ENCODE measurements at regions not wholly inside any gene's neighbourhood (a gene's known extent, or its start where the extent isn't known, plus 50 kb on each side); places are given as distances from the start of the nearest gene placed in this dataset.

- H3K9me3 ChIP-seq (ENCODE audit: control insufficient read depth, insufficient read depth, low read depth, low read length), result no peaks in the 10 kb centered on the region
Measured at GRCh38 chr11:70574725-70575347, 176.5 kb downstream of the CTTN start.

GRCh38 chr11:70575396-70576060, 177.2 kb downstream of the CTTN start:
- H4K20me1 ChIP-seq (ENCODE audit: control insufficient read depth, extremely low read depth, insufficient read depth, low read length), result no peaks in the 10 kb centered on the region
- TF ChIP-seq EZH2 (IDR thresholded peaks at IDR 0.05; ENCODE audit: low read length, missing control alignments) (no peak), CTCF (conservative IDR thresholded peaks at IDR 0.05 in 1 of 2, IDR thresholded peaks at IDR 0.05 in 1 of 2; ENCODE audit: low read depth in 1 of 2, low read length in 2 of 2) (no peak)
- H3K36me3 ChIP-seq (ENCODE audit: control insufficient read depth, insufficient read depth, low read length), result no peaks in the 10 kb centered on the region
- H3K9ac ChIP-seq (ENCODE audit: insufficient read depth, low read length), result no peak overlapping the region
- H3K27me3 ChIP-seq (ENCODE audit: control insufficient read depth, insufficient read depth, low read length), result no peaks in the 10 kb centered on the region
- no peaks in the 10 kb centered on the region for H3K79me2 ChIP-seq (ENCODE audit: control insufficient read depth, insufficient read depth, low read length)
- H3K4me1 ChIP-seq (ENCODE audit: control insufficient read depth, extremely low read depth, insufficient read depth, low read length), result no peaks in the 10 kb centered on the region
- H3K4me2 ChIP-seq (ENCODE audit: extremely low read depth, insufficient read depth, low read length), result no peak overlapping the region
- H3K9me3 ChIP-seq (ENCODE audit: control insufficient read depth, insufficient read depth, low read depth, low read length), result no peaks in the 10 kb centered on the region
- H3K27ac ChIP-seq (ENCODE audit: insufficient read depth, low read length), result no peak overlapping the region
- no peak overlapping the region for H3K4me3 ChIP-seq (replicated peaks in 1 of 4; ENCODE audit: control extremely low read depth in 1 of 4, insufficient read depth in 1 of 4, low read depth in 3 of 4, low read length in 4 of 4)
- no peak overlapping the region for H2AFZ ChIP-seq (ENCODE audit: low read length)
- DNase-seq (ENCODE audit: low read depth in 2 of 2), result no peak

More at GRCh38 chr11:70574725-70575347, 176.5 kb downstream of the CTTN start:
- H3K27me3 ChIP-seq (ENCODE audit: control insufficient read depth, insufficient read depth, low read length), result no peaks in the 10 kb centered on the region
- H3K36me3 ChIP-seq (ENCODE audit: control insufficient read depth, insufficient read depth, low read length), result no peaks in the 10 kb centered on the region
- H3K4me1 ChIP-seq (ENCODE audit: control insufficient read depth, extremely low read depth, insufficient read depth, low read length), result no peaks in the 10 kb centered on the region
- no peak overlapping the region for H3K27ac ChIP-seq (ENCODE audit: insufficient read depth, low read length)
- H2AFZ ChIP-seq (ENCODE audit: low read length), result no peak overlapping the region
- TF ChIP-seq EZH2 (IDR thresholded peaks at IDR 0.05; ENCODE audit: low read length, missing control alignments), result no peak
- no peak overlapping the region for H3K4me3 ChIP-seq (replicated peaks in 1 of 4; ENCODE audit: control extremely low read depth in 1 of 4, insufficient read depth in 1 of 4, low read depth in 3 of 4, low read length in 4 of 4)
- H3K9ac ChIP-seq (ENCODE audit: insufficient read depth, low read length), result no peak overlapping the region
- DNase-seq (ENCODE audit: low read depth in 2 of 2), result no peak
- H4K20me1 ChIP-seq (ENCODE audit: control insufficient read depth, extremely low read depth, insufficient read depth, low read length), result no peaks in the 10 kb centered on the region
- no peak overlapping the region for H3K4me2 ChIP-seq (ENCODE audit: extremely low read depth, insufficient read depth, low read length)
- H3K79me2 ChIP-seq (ENCODE audit: control insufficient read depth, insufficient read depth, low read length), result no peaks in the 10 kb centered on the region

- DNase-seq (ENCODE audit: low read depth in 2 of 2), result no peak
- Histone ChIP-seq H3K36me3 (ENCODE audit: control insufficient read depth, insufficient read depth, low read length) (no peaks in the 10 kb centered on the region), H3K27ac (ENCODE audit: insufficient read depth, low read length) (no peak overlapping the region), H3K4me3 (replicated peaks in 1 of 4; ENCODE audit: control extremely low read depth in 1 of 4, insufficient read depth in 1 of 4, low read depth in 3 of 4, low read length in 4 of 4) (no peak overlapping the region), H3K4me2 (ENCODE audit: extremely low read depth, insufficient read depth, low read length) (no peak overlapping the region), H3K9ac (ENCODE audit: insufficient read depth, low read length) (no peak overlapping the region), H2AFZ (ENCODE audit: low read length) (no peak overlapping the region), H4K20me1 (ENCODE audit: control insufficient read depth, extremely low read depth, insufficient read depth, low read length) (no peaks in the 10 kb centered on the region), H3K27me3 (ENCODE audit: control insufficient read depth, insufficient read depth, low read length) (no peaks in the 10 kb centered on the region), H3K9me3 (ENCODE audit: control insufficient read depth, insufficient read depth, low read depth, low read length) (no peaks in the 10 kb centered on the region), H3K4me1 (ENCODE audit: control insufficient read depth, extremely low read depth, insufficient read depth, low read length) (no peaks in the 10 kb centered on the region), H3K79me2 (ENCODE audit: control insufficient read depth, insufficient read depth, low read length) (no peaks in the 10 kb centered on the region)
- TF ChIP-seq CTCF (conservative IDR thresholded peaks at IDR 0.05 in 1 of 2, IDR thresholded peaks at IDR 0.05 in 1 of 2; ENCODE audit: low read depth in 1 of 2, low read length in 2 of 2) (no peak), EZH2 (IDR thresholded peaks at IDR 0.05; ENCODE audit: low read length, missing control alignments) (no peak)
Measured at GRCh38 chr11:70577258-70577603, 178.9 kb downstream of the CTTN start.
